Retinal pigment epithelial cell (primary cell): ENCODE measurements at regions not wholly inside any gene's neighbourhood (a gene's known extent, or its start where the extent isn't known, plus 50 kb on each side); places are given as distances from the start of the nearest gene placed in this dataset.
A peak's percentile ranks its signal among the peaks of the same experiment; 100 is the strongest.
"Not testable (repeated sequence)": the region's sequence is repeated elsewhere in the genome, so short reads cannot be mapped to it uniquely, and the experiment has no call there.

Experiments used
- DNase-seq: peaks from one replicate; pipeline ENCODE4 v3.0.0-alpha.2; 2010; ENCODE audit warnings: low read depth
- H3K4me3 ChIP-seq: 2 replicates; pipeline ENCODE4 v1.5.1; 2011; ENCODE audit warnings: mild to moderate bottlenecking, low read length, control low read depth, moderate library complexity
- CTCF ChIP-seq: conservative IDR thresholded peaks from 2 replicates; pipeline ENCODE4 v1.5.1; 2011; ENCODE audit warnings: low read depth, low read length, control low read depth, inconsistent platforms

DNA sequence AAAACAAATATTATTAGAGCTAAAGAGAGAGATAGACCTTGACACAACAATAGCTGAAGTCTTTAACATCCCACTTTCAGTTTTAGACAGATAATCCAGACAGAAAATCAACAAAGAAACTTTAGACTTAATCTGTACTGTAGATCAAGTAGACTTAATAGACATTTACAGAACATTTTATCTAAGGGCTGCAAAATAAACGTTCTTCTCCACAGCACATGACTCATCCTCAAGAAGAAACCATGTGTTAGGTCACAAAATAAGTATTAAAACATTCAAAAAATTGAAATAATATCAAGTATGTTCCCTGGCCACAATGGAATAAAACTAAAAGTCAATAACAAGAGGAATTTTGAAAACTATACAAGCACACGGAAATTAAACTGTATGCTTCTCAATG lies 1510.3 kb upstream of the PCDH10 start:
- DNase-seq, result no peak
- H3K4me3 ChIP-seq, result no peak overlapping the region
- TF ChIP-seq CTCF, result no peak

DNA sequence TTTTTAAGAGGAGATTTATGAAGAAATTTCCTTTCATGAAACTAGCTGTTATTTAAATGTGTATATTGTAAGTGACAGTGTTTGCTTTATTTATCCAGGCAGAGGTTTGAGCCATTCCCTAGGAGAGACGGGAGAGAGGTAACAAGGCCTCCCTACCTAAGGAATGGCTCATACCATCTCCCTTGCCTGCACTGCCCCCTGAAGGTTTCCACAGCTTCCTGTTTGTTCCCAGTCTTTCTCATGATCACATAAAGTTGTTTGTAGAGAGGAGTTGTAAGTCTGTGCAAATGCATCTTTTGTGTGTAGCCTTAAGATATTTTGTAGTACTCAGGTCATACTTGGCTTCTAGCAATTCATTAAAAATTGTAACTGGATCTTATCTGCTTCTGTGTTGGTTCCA lies 1504.5 kb upstream of the PCDH10 start:
- DNase-seq, result no peak
- peak; percentile 55 for TF ChIP-seq CTCF

GRCh38 chr4:131649227-131649626 lies 1499.9 kb upstream of the PCDH10 start:
- no peak for DNase-seq
- no peak overlapping the region for H3K4me3 ChIP-seq
- no peak for TF ChIP-seq CTCF

More for the DNA sequence above, 1504.5 kb upstream of the PCDH10 start:
- H3K4me3 ChIP-seq, result no peak overlapping the region

- H3K4me3 ChIP-seq, result no peak overlapping the region
- no peak for TF ChIP-seq CTCF
- no peak for DNase-seq
Observed at GRCh38 chr4:131650951-131651350, 1498.1 kb upstream of the PCDH10 start.

GRCh38 chr4:131683314-131683713 lies 1465.8 kb upstream of the PCDH10 start:
- not testable (repeated sequence) for H3K4me3 ChIP-seq, DNase-seq

DNA sequence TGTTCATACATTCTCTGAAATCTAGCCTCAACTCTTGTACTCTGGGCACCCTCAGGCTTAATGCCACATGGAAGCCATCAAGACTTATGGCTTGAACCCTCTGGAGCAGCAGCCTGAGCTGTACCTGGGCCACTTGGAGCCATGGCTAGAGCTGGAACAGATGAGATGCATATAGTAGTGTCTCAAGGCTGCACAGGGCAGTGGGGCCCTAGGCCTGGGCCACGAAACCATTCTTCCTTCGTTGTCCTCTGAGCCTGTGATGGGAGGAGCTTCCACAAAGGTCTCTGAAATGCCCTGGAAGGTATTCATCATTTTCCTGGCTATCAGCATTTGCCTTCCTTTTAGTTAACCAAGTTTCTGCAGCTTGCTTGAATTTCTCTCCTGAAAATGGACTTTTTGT lies 1427.2 kb upstream of the PCDH10 start:
- TF ChIP-seq CTCF, result no peak

DNA sequence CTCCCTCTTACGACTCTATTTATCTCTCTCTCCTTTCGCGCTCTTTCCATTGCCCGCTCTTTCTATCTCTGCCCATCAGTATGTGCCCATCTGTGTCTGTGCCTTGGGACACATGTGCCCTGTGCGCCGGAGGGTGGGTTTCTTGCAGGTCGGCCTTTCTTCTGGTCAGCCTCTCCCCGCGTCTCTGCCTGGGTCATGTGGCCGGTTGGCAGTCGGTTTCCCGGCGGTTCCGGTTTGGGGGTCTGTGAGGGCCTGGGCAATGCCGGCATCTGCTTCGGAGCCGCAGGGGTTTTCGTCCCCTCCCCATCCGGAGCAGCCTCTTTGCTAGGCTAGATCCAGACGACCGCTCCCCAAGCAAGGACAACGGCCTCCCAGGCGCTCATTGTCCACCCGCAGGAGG lies 1426.0 kb upstream of the PCDH10 start:
- not testable (repeated sequence) for DNase-seq

More for the DNA sequence above, 1427.2 kb upstream of the PCDH10 start:
- H3K4me3 ChIP-seq, result no peak overlapping the region
- DNase-seq, result no peak

GRCh38 chr4:131724847-131725246 lies 1424.2 kb upstream of the PCDH10 start:
- peak overlapping the region; percentile 29 for H3K4me3 ChIP-seq
- not testable (repeated sequence) for DNase-seq

More for the DNA sequence above, 1426.0 kb upstream of the PCDH10 start:
- H3K4me3 ChIP-seq, result not testable (repeated sequence)

GRCh38 chr4:131725521-131725920 lies 1423.6 kb upstream of the PCDH10 start:
- H3K4me3 ChIP-seq, DNase-seq: not testable (repeated sequence)

GRCh38 chr4:131726940-131727339 lies 1422.2 kb upstream of the PCDH10 start:
- DNase-seq, result not testable (repeated sequence)

DNA sequence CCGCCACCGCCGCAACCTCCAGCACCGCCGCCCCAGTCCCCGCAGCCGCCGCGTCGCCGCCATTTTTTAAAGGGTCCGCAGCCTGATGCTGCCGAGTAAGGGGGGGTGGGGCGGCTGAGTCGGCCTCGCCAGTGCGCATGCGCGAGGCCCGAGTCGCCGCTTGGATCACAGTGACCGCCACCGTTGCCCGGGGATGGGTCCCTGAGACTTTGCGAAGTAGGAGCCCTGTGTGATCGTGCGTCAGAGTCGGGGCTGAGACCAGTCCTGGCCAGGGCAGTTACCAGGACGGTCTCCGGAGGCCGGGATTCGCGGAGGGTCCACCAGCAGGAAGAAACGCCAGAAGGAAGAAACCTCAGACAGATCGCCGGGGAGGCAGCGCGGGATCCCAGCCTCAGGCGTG lies 1421.7 kb upstream of the PCDH10 start:
- not testable (repeated sequence) for DNase-seq, H3K4me3 ChIP-seq

More at GRCh38 chr4:131726940-131727339, 1422.2 kb upstream of the PCDH10 start:
- not testable (repeated sequence) for H3K4me3 ChIP-seq

DNA sequence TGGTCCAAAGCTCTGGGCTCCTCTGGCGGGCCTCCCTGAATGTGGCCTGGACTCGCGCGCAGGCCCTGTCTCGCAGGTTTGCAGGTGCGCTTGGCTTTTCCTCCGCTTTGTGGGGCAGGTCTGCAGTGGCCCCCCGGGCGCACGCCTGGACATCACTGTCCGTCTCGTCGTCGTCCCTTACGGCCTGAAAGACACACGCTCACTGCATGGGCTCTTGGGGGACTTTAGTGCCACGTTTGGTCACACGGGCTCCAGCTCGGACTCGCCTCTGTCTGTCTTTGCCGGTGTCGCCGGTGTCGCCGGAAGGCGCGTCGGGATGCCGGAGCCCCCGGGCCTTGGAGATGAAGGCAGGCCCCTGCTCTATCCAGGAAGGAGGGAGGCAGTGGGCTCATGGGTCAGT lies 1419.9 kb upstream of the PCDH10 start:
- not testable (repeated sequence) for H3K4me3 ChIP-seq, DNase-seq

DNA sequence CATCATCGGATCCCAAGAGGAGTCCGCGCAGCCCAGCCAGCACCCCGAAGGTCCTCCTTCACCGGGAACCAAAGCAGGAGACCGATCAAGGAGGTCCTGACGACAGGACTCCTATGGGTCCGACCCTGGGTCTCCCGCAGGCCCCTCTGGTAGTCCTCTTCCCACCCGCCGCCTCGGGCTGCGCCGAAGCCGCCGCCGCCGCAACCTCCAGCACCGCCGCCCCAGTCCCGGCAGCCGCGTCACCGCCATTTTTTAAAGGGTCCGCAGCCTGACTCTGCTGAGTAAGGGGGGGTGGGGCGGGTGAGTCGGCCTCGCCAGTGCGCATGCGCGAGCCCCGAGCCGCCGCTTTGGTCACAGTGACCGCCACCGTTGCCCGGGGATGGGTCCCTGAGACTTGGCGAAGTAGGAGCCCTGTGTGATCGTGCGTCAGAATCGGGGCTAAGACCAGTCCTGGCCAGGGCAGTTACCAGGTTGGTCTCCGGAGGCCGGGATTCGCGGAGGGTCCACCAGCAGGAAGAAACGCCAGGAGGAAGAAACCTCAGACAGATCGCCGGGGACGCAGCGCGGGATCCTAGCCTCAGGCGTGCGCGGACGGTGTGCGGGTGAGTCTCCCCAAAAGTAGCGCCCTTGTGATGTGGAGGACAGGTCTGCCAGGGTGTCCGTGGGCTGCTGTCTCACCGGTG lies 1419.2 kb upstream of the PCDH10 start:
- H3K4me3 ChIP-seq, DNase-seq: not testable (repeated sequence)

DNA sequence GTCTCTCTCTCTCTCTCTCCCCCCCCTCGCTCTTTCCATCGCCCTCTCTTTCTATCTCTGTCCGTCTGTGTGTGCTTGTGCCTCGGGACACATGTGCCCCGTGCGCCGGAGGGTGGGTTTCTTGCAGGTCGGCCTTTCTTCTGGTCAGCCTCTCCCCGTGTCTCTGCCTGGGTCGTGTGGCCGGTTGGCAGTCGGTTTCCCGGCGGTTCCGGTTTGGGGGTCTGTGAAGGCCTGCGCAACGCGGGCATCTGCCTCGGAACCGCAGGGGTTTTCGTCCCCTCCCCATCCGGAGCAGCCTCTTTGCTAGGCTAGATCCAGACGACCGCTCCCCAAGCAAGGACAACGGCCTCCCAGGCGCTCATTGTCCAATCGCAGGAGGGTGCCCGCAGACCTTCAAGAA lies 1418.5 kb upstream of the PCDH10 start:
- not testable (repeated sequence) for DNase-seq, H3K4me3 ChIP-seq
